HepG2 (cell line): ENCODE measurements at regions not wholly inside any gene's neighbourhood (a gene's known extent, or its start where the extent isn't known, plus 50 kb on each side); places are given as distances from the start of the nearest gene placed in this dataset.

Experiments
- ATAC-seq: fragments of 200-7000 bp; cut with Tn5 transposase; 3 replicates; pipeline ENCODE4 v1.9.1; 2020; ENCODE audit warnings: mild to moderate bottlenecking, moderate library complexity
- BruUV-seq: library from RNA; stranded (reverse); fragments of 400-500 nt; replicated peaks from 2 replicates; lab custom pipeline; 2021; lab: Mats Ljungman, UMichigan
- CTCF ChIA-PET: fragments of 300-600 bp; formaldehyde crosslinking; extraction: SDS; loops from one replicate; lab custom pipeline; 2021; ENCODE audit warnings: low total read pairs, inconsistent platforms, low intra/inter-chr PET ratio; lab: Yijun Ruan, JAX
- POLR2A ChIA-PET: fragments of 350-600 bp; sonication (Branson Sonifier 250); formaldehyde crosslinking; loops from one replicate; lab custom pipeline; 2020; ENCODE audit warnings: antibody characterized with exemption, inconsistent platforms; lab: Yijun Ruan, JAX
- DNase-seq: peaks from one replicate; pipeline ENCODE4 v3.0.0-alpha.2; 2015; ENCODE audit warnings: low spot score
- FAIRE-seq: peaks from 3 replicates; lab custom pipeline; 2011; peaks lifted over from hg19 to GRCh38; lab: Jason Lieb, UNC
- H2AFZ ChIP-seq: one replicate; pipeline ENCODE4 v1.6.1; 2011; ENCODE audit warnings: low read length, inconsistent platforms
- H3K27ac ChIP-seq: fragments of 300-600 bp; 3 replicates; pipeline ENCODE4 v1.8.0; 2011; ENCODE audit warnings: mixed run types, mild to moderate bottlenecking, mixed read lengths, low read length, inconsistent platforms; ENCODE audit not compliant: insufficient read depth; ENCODE audit errors: extremely low read length
- H3K27me3 ChIP-seq, 2 experiments: fragments of 200-600 bp in 1 of 2; 2 replicates in 1 of 2; 3 replicates in 1 of 2; pipeline versions ENCODE4 v1.6.0 to v1.8.0; 2011; ENCODE audit warnings: low read length in 2 of 2, mild to moderate bottlenecking in 2 of 2, moderate library complexity in 2 of 2, inconsistent platforms in 1 of 2; ENCODE audit not compliant: insufficient read depth in 2 of 2, control insufficient read depth in 1 of 2
- H3K36me3 ChIP-seq, 2 experiments: fragments of 200-600 bp in 1 of 2; replicated peaks in 1 of 2; 2 replicates in 1 of 2; 3 replicates in 1 of 2; pipeline versions ENCODE4 v1.5.1 to v1.8.0; 2011; ENCODE audit warnings: low read length in 2 of 2, inconsistent platforms in 1 of 2; ENCODE audit not compliant: insufficient read depth in 2 of 2, control insufficient read depth in 1 of 2
- H3K4me1 ChIP-seq: 2 replicates; pipeline ENCODE4 v1.5.1; 2012; ENCODE audit warnings: low read length, inconsistent platforms; ENCODE audit not compliant: insufficient read depth
- H3K4me2 ChIP-seq: 2 replicates; pipeline ENCODE4 v1.6.0; 2011; ENCODE audit warnings: low read depth, low read length, inconsistent platforms
- H3K4me3 ChIP-seq, 3 experiments: fragments of 200-600 bp in 1 of 3; sonication (generic), shearing (Covaris generic) in 1 of 3; replicated peaks in 1 of 3; 2 replicates each; pipeline ENCODE4 v1.5.1; 2011 to 2016; ENCODE audit warnings: low read length in 3 of 3, inconsistent platforms in 2 of 3, low read depth in 2 of 3, mild to moderate bottlenecking in 2 of 3, control low read depth in 1 of 3, mixed read lengths in 1 of 3; ENCODE audit not compliant: insufficient read depth in 1 of 3
- H3K79me2 ChIP-seq: one replicate; pipeline ENCODE4 v1.6.1; 2011; ENCODE audit warnings: low read length, inconsistent platforms; ENCODE audit not compliant: insufficient read depth
- H3K9ac ChIP-seq: 2 replicates; pipeline ENCODE4 v1.6.0; 2011; ENCODE audit warnings: mild to moderate bottlenecking, low read depth, low read length, inconsistent platforms; ENCODE audit not compliant: insufficient read depth
- H3K9me3 ChIP-seq: 2 replicates; pipeline ENCODE4 v1.5.1; 2012; ENCODE audit warnings: mild to moderate bottlenecking, low read length
- H4K20me1 ChIP-seq: 2 replicates; pipeline ENCODE4 v1.6.0; 2011; ENCODE audit warnings: inconsistent platforms, mild to moderate bottlenecking, low read length, moderate library complexity; ENCODE audit not compliant: insufficient read depth
- AGO2 ChIP-seq: fragments of 200-400 bp; formaldehyde crosslinking; optimal IDR thresholded peaks from 2 replicates; pipeline ENCODE3; 2017; ENCODE audit warnings: mild to moderate bottlenecking, low read depth, low read length, moderate library complexity
- NFYC ChIP-seq: IDR thresholded peaks from 2 replicates; pipeline ENCODE4 v1.6.1; 2016; ENCODE audit warnings: missing genetic modification reagents, missing compliant biosample characterization
- RCOR2 ChIP-seq: IDR thresholded peaks from 2 replicates; pipeline ENCODE4 v1.6.1; 2016; ENCODE audit warnings: missing biosample characterization, missing genetic modification reagents
- SMAD3 ChIP-seq: sonication (generic); formaldehyde crosslinking; IDR thresholded peaks from 2 replicates; pipeline ENCODE4 v1.4.0; 2020; ENCODE audit warnings: missing genetic modification reagents
- ZBTB42 ChIP-seq: sonication (generic); formaldehyde crosslinking; IDR thresholded peaks from 2 replicates; pipeline ENCODE4 v1.5.0; 2020; ENCODE audit warnings: mild to moderate bottlenecking, missing genetic modification reagents
- ZNF530 ChIP-seq: sonication (generic); formaldehyde crosslinking; IDR thresholded peaks from 2 replicates; pipeline ENCODE4 v1.5.0; 2020; ENCODE audit warnings: low read depth, mild to moderate bottlenecking, missing genetic modification reagents
- ZNF563 ChIP-seq: sonication (generic); formaldehyde crosslinking; IDR thresholded peaks from 2 replicates; pipeline ENCODE4 v1.8.0; 2022; ENCODE audit warnings: mild to moderate bottlenecking, moderate library complexity, missing genetic modification reagents
- ZNF747 ChIP-seq: sonication (generic); formaldehyde crosslinking; IDR thresholded peaks from 2 replicates; pipeline ENCODE4 v1.8.1; 2023; ENCODE audit warnings: missing genetic modification reagents, mild to moderate bottlenecking, borderline replicate concordance
- WGBS: methylation state at CpG from one replicate; pipeline ENCODE4 v1.1.6; 2017; ENCODE audit warnings: low lambda C conversion rate; 5-methylcytosine and 5-hydroxymethylcytosine counted together
- in situ Hi-C: cut with HindIII; loops from 2 replicates; pipeline ENCODE4 v1.10.0; 2017; ENCODE audit warnings: low pct_unique_long_range_greater_than_20kb; ENCODE audit not compliant: extremely low pct_ligation_motif_present
- intact Hi-C: fragments of 100-400 bp; cut with micrococcal nuclease; formaldehyde crosslinking; loops from one replicate; pipeline ENCODE4 v1.10.0; 2022; ENCODE audit not compliant: unreplicated experiment
- TF ChIP-seq, protein P1 (sequence below): sonication (generic); formaldehyde crosslinking; IDR thresholded peaks from 2 replicates; pipeline ENCODE4 v1.5.1; 2020; ENCODE audit warnings: mild to moderate bottlenecking, missing genetic modification reagents, borderline replicate concordance
- TF ChIP-seq, protein P2 (sequence below): IDR thresholded peaks from 2 replicates; pipeline ENCODE4 v1.6.1; 2016
- TF ChIP-seq, protein P3 (sequence below): IDR thresholded peaks from 2 replicates; pipeline ENCODE4 v1.6.1; 2016
- TF ChIP-seq, protein P4 (sequence below): sonication (generic); formaldehyde crosslinking; IDR thresholded peaks from 2 replicates; pipeline ENCODE4 v1.5.1; 2020; ENCODE audit warnings: missing genetic modification reagents, mild to moderate bottlenecking, borderline replicate concordance

DNA sequence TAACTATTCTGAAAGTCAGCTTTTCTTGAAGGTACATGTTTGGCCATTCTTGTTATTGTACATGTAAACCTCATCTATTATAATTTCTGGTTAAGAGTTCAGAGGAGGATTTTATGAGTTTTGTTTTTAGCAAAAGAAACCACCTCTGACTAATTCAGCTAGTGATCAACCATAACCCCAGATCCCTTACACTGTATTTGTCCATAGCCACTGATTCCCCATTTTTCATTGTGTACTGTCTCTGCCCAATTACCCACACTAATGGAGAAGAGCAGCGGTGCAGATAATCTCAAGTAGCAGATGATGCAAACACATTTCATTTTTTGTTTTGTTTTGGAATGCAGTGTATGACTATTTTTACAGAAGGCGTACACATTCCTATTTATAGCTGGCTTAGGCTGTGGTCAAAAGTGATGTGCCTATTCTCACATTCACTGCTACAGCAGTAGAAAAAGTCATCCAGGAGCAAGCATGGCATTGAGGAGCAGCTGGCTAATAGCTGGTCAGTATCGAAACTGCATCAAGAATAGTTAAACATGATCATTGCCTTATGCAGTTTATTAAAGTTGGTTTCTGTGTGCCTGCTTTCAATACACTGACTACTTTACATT is 988.3 kb downstream of the DTWD2 start:
- ATAC-seq = no peak
- no peaks in the 10 kb centered on the region for H3K36me3 ChIP-seq
- H3K27me3 ChIP-seq = no peaks in the 10 kb centered on the region
- TF ChIP-seq ZNF563 (CRISPR knock-in tag) (no peak), ZNF747 (CRISPR knock-in tag) (no peak), SMAD3 (CRISPR knock-in tag) (no peak), AGO2 (no peak), ZNF530 (CRISPR knock-in tag) (no peak)
- TF ChIP-seq, protein P1, sequence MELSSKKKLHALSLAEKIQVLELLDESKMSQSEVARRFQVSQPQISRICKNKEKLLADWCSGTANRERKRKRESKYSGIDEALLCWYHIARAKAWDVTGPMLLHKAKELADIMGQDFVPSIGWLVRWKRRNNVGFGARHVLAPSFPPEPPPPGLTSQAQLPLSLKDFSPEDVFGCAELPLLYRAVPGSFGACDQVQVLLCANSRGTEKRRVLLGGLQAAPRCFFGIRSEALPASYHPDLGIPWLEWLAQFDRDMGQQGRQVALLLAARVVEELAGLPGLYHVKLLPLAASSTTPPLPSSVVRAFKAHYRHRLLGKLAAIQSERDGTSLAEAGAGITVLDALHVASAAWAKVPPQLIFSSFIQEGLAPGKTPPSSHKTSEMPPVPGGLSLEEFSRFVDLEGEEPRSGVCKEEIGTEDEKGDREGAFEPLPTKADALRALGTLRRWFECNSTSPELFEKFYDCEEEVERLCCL (CRISPR knock-in tag) = no peak
- TF ChIP-seq, all 625 proteins: peak for 0
- Histone ChIP-seq H3K9me3 (no peaks in the 10 kb centered on the region), H2AFZ (no peak overlapping the region), H3K4me2 (no peak overlapping the region), H3K4me1 (no peaks in the 10 kb centered on the region), H3K27ac (no peak overlapping the region), H3K79me2 (no peaks in the 10 kb centered on the region), H4K20me1 (no peaks in the 10 kb centered on the region), H3K9ac (no peak overlapping the region), H3K4me3 (no peak overlapping the region)
- POLR2A ChIA-PET = no interaction called here
- FAIRE-seq (no peak), DNase-seq (no peak)
- CTCF ChIA-PET = no interaction called here
- in situ Hi-C loops = no loop called here
- WGBS = 1% methylated on average over 3 of the region's 3 CpGs
- BruUV-seq = no TSS peak
- intact Hi-C loops = no loop called here

DNA sequence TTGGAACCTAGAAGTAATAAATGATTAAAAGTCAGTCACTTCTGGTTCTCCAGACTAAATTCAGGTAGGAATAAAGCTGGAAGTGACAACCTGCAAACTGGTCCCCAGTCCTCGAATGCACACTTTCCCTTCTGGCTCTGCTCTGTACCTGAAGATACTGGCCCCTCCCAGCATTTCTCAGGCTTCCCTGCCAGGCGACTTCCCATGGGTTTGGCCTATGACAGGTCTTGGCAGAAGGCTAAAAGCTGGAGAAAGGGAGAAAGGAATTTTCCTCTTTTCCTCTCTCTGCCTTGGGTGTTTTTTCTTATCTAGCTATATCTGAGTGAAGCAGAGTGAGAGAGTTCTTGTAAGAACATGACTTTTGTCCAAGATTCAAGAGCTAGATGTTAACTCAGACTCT is 1005.7 kb downstream of the DTWD2 start:
- FAIRE-seq (no peak), ATAC-seq (no peak), DNase-seq (no peak)
- H2AFZ ChIP-seq = no peak overlapping the region
- H3K36me3 ChIP-seq = no peaks in the 10 kb centered on the region
- ChIA-PET CTCF (no interaction called here), POLR2A (no interaction called here)
- intact Hi-C loops = no loop called here
- H3K9me3 ChIP-seq = no peaks in the 10 kb centered on the region
- BruUV-seq = no TSS peak
- H3K4me3 ChIP-seq = no peak overlapping the region
- H3K9ac ChIP-seq = no peak overlapping the region
- H3K79me2 ChIP-seq = no peaks in the 10 kb centered on the region
- no peaks in the 10 kb centered on the region for H3K27me3 ChIP-seq
- H3K27ac ChIP-seq = no peak overlapping the region
- no peak overlapping the region for H3K4me2 ChIP-seq
- H3K4me1 ChIP-seq = no peaks in the 10 kb centered on the region
- in situ Hi-C loops = no loop called here
- no peaks in the 10 kb centered on the region for H4K20me1 ChIP-seq
- 6% methylated on average over 2 of the region's 2 CpGs for WGBS
- TF ChIP-seq, protein P2, sequence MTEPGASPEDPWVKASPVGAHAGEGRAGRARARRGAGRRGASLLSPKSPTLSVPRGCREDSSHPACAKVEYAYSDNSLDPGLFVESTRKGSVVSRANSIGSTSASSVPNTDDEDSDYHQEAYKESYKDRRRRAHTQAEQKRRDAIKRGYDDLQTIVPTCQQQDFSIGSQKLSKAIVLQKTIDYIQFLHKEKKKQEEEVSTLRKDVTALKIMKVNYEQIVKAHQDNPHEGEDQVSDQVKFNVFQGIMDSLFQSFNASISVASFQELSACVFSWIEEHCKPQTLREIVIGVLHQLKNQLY (CRISPR knock-in tag) = no peak
- no peak for TF ChIP-seq NFYC (CRISPR knock-in tag)
- TF ChIP-seq, protein P3, sequence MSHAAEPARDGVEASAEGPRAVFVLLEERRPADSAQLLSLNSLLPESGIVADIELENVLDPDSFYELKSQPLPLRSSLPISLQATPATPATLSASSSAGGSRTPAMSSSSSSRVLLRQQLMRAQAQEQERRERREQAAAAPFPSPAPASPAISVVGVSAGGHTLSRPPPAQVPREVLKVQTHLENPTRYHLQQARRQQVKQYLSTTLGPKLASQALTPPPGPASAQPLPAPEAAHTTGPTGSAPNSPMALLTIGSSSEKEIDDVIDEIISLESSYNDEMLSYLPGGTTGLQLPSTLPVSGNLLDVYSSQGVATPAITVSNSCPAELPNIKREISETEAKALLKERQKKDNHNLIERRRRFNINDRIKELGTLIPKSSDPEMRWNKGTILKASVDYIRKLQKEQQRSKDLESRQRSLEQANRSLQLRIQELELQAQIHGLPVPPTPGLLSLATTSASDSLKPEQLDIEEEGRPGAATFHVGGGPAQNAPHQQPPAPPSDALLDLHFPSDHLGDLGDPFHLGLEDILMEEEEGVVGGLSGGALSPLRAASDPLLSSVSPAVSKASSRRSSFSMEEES (CRISPR knock-in tag) = no peak
- no peak for TF ChIP-seq ZBTB42 (CRISPR knock-in tag)
- TF ChIP-seq, protein P4, sequence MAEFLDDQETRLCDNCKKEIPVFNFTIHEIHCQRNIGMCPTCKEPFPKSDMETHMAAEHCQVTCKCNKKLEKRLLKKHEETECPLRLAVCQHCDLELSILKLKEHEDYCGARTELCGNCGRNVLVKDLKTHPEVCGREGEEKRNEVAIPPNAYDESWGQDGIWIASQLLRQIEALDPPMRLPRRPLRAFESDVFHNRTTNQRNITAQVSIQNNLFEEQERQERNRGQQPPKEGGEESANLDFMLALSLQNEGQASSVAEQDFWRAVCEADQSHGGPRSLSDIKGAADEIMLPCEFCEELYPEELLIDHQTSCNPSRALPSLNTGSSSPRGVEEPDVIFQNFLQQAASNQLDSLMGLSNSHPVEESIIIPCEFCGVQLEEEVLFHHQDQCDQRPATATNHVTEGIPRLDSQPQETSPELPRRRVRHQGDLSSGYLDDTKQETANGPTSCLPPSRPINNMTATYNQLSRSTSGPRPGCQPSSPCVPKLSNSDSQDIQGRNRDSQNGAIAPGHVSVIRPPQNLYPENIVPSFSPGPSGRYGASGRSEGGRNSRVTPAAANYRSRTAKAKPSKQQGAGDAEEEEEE (CRISPR knock-in tag) = no peak
- no peak for TF ChIP-seq RCOR2 (CRISPR knock-in tag)
